NCI-H2029 treated with DMSO at 0.1 percent for 48 hours (cell line): ENCODE measurements at regions not wholly inside any gene's neighbourhood (a gene's known extent, or its start where the extent isn't known, plus 50 kb on each side); places are given as distances from the start of the nearest gene placed in this dataset.

Experiments used
- DNase-seq: peaks from one replicate; lab custom pipeline; 2025; lab: John Stamatoyannopoulos, UW

- no peak for DNase-seq
These were observed 264.0 kb upstream of the PITX2 start for GRCh38 chr4:110886856-110887255.

GRCh38 chr4:110897784-110898183, 274.9 kb upstream of the PITX2 start:
- DNase-seq = no peak

- no peak for DNase-seq
These were observed 275.4 kb upstream of the PITX2 start for GRCh38 chr4:110898290-110898689.

- no peak for DNase-seq
These were observed 277.4 kb upstream of the PITX2 start for GRCh38 chr4:110900213-110900769.

- no peak for DNase-seq
These were observed 279.6 kb upstream of the PITX2 start for GRCh38 chr4:110902500-110902899.

- no peak for DNase-seq
These were observed 281.7 kb upstream of the PITX2 start for GRCh38 chr4:110904435-110905065.

GRCh38 chr4:110905367-110905766, 282.5 kb upstream of the PITX2 start:
- no peak for DNase-seq

GRCh38 chr4:110907801-110908313, 285.0 kb upstream of the PITX2 start:
- no peak for DNase-seq

- no peak for DNase-seq
These were observed 291.9 kb upstream of the PITX2 start for GRCh38 chr4:110914791-110915190.

GRCh38 chr4:110915301-110915700, 292.4 kb upstream of the PITX2 start:
- no peak for DNase-seq

- no peak for DNase-seq
These were observed 293.6 kb upstream of the PITX2 start for GRCh38 chr4:110916505-110916904.

GRCh38 chr4:110917835-110918234, 295.0 kb upstream of the PITX2 start:
- DNase-seq = no peak

GRCh38 chr4:110920990-110921389, 298.1 kb upstream of the PITX2 start:
- DNase-seq = no peak

GRCh38 chr4:110924761-110925160, 301.9 kb upstream of the PITX2 start:
- DNase-seq = no peak

- DNase-seq = no peak
These were observed 304.0 kb upstream of the PITX2 start for GRCh38 chr4:110926841-110927400.

GRCh38 chr4:110933341-110933740, 310.5 kb upstream of the PITX2 start:
- no peak for DNase-seq

- no peak for DNase-seq
These were observed 321.6 kb upstream of the PITX2 start for GRCh38 chr4:110944501-110944900.

GRCh38 chr4:110945600-110945999, 322.7 kb upstream of the PITX2 start:
- DNase-seq = no peak

- DNase-seq = no peak
These were observed 326.7 kb upstream of the PITX2 start for GRCh38 chr4:110949542-110949941.

GRCh38 chr4:110950731-110951130, 327.9 kb upstream of the PITX2 start:
- no peak for DNase-seq

- DNase-seq = no peak
These were observed 330.3 kb upstream of the PITX2 start for GRCh38 chr4:110953191-110953590.

GRCh38 chr4:110953898-110954297, 331.0 kb upstream of the PITX2 start:
- no peak for DNase-seq

GRCh38 chr4:110955748-110956147, 332.9 kb upstream of the PITX2 start:
- DNase-seq = no peak
